Panc1 (cell line): ENCODE measurements at regions not wholly inside any gene's neighbourhood (a gene's known extent, or its start where the extent isn't known, plus 50 kb on each side); places are given as distances from the start of the nearest gene placed in this dataset.
"Not testable (repeated sequence)": the region's sequence is repeated elsewhere in the genome, so short reads cannot be mapped to it uniquely, and the experiment has no call there.

Source experiments
- ATAC-seq: fragments of 200-7000 bp; cut with Tn5 transposase; 2 replicates; pipeline ENCODE4 v1.9.1; 2020; ENCODE audit warnings: mild to moderate bottlenecking, moderate library complexity
- BruUV-seq: library from RNA; stranded (reverse); fragments of 400-500 nt; replicated peaks from 2 replicates; lab custom pipeline; 2021; lab: Mats Ljungman, UMichigan
- CTCF ChIA-PET: fragments of 300-600 bp; sonication (Branson Sonifier 250); formaldehyde crosslinking; loops from one replicate; lab custom pipeline; 2022; ENCODE audit warnings: antibody characterized with exemption; lab: Charles Lee
- POLR2A ChIA-PET: fragments of 300-600 bp; sonication (Branson Sonifier 250); formaldehyde crosslinking; loops from one replicate; lab custom pipeline; 2022; ENCODE audit warnings: antibody characterized with exemption; lab: Charles Lee
- DNase-seq: peaks from one replicate; pipeline ENCODE4 v3.0.0-alpha.2; 2010; ENCODE audit warnings: low read depth, low spot score
- H3K27ac ChIP-seq: 2 replicates; pipeline ENCODE4 v1.5.1; 2011; ENCODE audit warnings: mild to moderate bottlenecking, low read length, inconsistent platforms
- H3K27me3 ChIP-seq: fragments of 200-500 bp; sonication (Bioruptor generic); 2 replicates; pipeline ENCODE4 v1.6.0; 2014; ENCODE audit warnings: low read length, inconsistent platforms; ENCODE audit not compliant: control insufficient read depth, insufficient read depth
- H3K36me3 ChIP-seq: fragments of 200-500 bp; sonication (Bioruptor generic); 2 replicates; pipeline ENCODE4 v1.5.1; 2014; ENCODE audit warnings: inconsistent platforms, mild to moderate bottlenecking, low read length, moderate library complexity; ENCODE audit not compliant: control insufficient read depth, insufficient read depth
- H3K4me1 ChIP-seq: 2 replicates; pipeline ENCODE4 v1.5.1; 2011; ENCODE audit warnings: inconsistent platforms, mild to moderate bottlenecking, low read length, moderate library complexity; ENCODE audit not compliant: control insufficient read depth, insufficient read depth
- H3K4me3 ChIP-seq, 2 experiments: 2 replicates each; pipeline ENCODE4 v1.5.1; 2011 to 2012; ENCODE audit warnings: low read depth in 2 of 2, low read length in 2 of 2, mild to moderate bottlenecking in 2 of 2, inconsistent platforms in 1 of 2, moderate library complexity in 1 of 2
- H3K9me3 ChIP-seq: fragments of 200-500 bp; sonication (Bioruptor generic); 2 replicates; pipeline ENCODE4 v1.5.1; 2014; ENCODE audit warnings: low read depth, mild to moderate bottlenecking, inconsistent platforms, low read length, moderate library complexity; ENCODE audit not compliant: control insufficient read depth, insufficient read depth
- CTCF ChIP-seq: fragments of 450-650 bp; IDR thresholded peaks from 2 replicates; pipeline ENCODE4 v1.5.1; 2017; ENCODE audit warnings: mild to moderate bottlenecking
- POLR2AphosphoS5 ChIP-seq: IDR thresholded peaks from 2 replicates; pipeline ENCODE4 v1.6.1; 2012; ENCODE audit warnings: mild to moderate bottlenecking, low read depth, low read length, moderate library complexity
- SIN3A ChIP-seq: IDR thresholded peaks from 2 replicates; pipeline ENCODE4 v1.6.1; 2012; ENCODE audit warnings: low read depth, mild to moderate bottlenecking, low read length, moderate library complexity, borderline replicate concordance; ENCODE audit not compliant: insufficient read depth
- TCF7L2 ChIP-seq: IDR thresholded peaks from 2 replicates; pipeline ENCODE4 v1.6.1; 2011; ENCODE audit warnings: mild to moderate bottlenecking, low read depth, low read length, inconsistent platforms
- in situ Hi-C: cut with HindIII; loops from 2 replicates; pipeline ENCODE4 v1.10.0; 2016; ENCODE audit warnings: low sequenced_read_pairs, low pct_unique_long_range_greater_than_20kb
- intact Hi-C: fragments of 100-400 bp; cut with micrococcal nuclease; formaldehyde crosslinking; loops from one replicate; pipeline ENCODE4 v1.10.0; 2022; ENCODE audit not compliant: unreplicated experiment
- TF ChIP-seq, protein P1 (sequence below), 2 experiments: IDR thresholded peaks; 2 replicates each; pipeline ENCODE4 v1.6.1; 2011 to 2012; ENCODE audit warnings: low read depth in 2 of 2, control low read depth in 1 of 2, low read length in 1 of 2, mild to moderate bottlenecking in 1 of 2, moderate library complexity in 1 of 2; ENCODE audit not compliant: insufficient read depth in 1 of 2

- CTCF ChIA-PET, result interaction anchor here (0.6 kb wide), 1 partner anchor 485 kb away, joined by 10 read pairs; the partner anchor contains the start of gene SFMBT2
- intact Hi-C loops, result loop anchor here (10.0 kb wide), 1 partner anchor 490 kb away; the partner anchor contains the start of gene SFMBT2
These were observed 345.1 kb upstream of the PRKCQ start for GRCh38 chr10:6925146-6925545.

DNA sequence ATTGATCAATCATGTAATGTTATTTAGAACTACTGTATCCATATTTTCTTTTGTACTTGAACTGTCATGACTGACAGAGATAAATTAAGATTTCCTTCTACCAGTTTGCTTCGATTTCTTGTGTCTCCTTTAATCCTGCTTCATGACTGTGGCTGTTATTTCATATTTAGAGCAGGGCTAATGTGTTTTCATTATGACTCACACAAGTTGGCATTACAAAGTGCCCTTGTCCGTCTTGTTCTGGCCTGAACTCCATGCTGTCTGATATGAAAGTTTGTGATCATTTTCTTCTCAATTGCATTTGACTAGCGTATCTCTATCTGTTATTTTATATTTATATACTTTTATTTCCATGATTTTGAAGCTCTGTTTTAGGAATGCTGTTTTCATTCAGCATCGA, 344.1 kb upstream of the PRKCQ start:
- CTCF ChIA-PET, result no interaction called here
- no peak for ATAC-seq
- intact Hi-C loops, result loop anchor here (10.0 kb wide), 1 partner anchor 491 kb away; the partner anchor contains the start of gene SFMBT2

More at GRCh38 chr10:6925146-6925545, 345.1 kb upstream of the PRKCQ start:
- Histone ChIP-seq H3K27me3 (no peaks in the 10 kb centered on the region), H3K4me1 (no peaks in the 10 kb centered on the region), H3K36me3 (no peaks in the 10 kb centered on the region), H3K9me3 (no peaks in the 10 kb centered on the region), H3K4me3 (no peak overlapping the region), H3K27ac (no peak overlapping the region)
- TF ChIP-seq POLR2AphosphoS5, result no peak
- DNase-seq (no peak), ATAC-seq (no peak)
- BruUV-seq, result no TSS peak
- in situ Hi-C loops, result no loop called here
- POLR2A ChIA-PET, result no interaction called here

GRCh38 chr10:6921026-6921425, 340.9 kb upstream of the PRKCQ start:
- BruUV-seq, H3K27me3 ChIP-seq, H3K36me3 ChIP-seq, H3K4me1 ChIP-seq, POLR2A ChIA-PET, H3K9me3 ChIP-seq, H3K4me3 ChIP-seq, ATAC-seq, in situ Hi-C loops, DNase-seq, H3K27ac ChIP-seq: not testable (repeated sequence)
- intact Hi-C loops, result loop anchor here (10.0 kb wide), 1 partner anchor 494 kb away; the partner anchor contains the start of gene SFMBT2
- CTCF ChIA-PET, result interaction anchor here (0.7 kb wide), 1 partner anchor 31 kb away, joined by 3 read pairs; no protein-coding TSS in a partner anchor

More for the DNA sequence above, 344.1 kb upstream of the PRKCQ start:
- in situ Hi-C loops, result no loop called here
- Histone ChIP-seq H3K9me3 (no peaks in the 10 kb centered on the region), H3K27ac (no peak overlapping the region), H3K4me3 (no peak overlapping the region), H3K27me3 (no peaks in the 10 kb centered on the region), H3K4me1 (no peaks in the 10 kb centered on the region), H3K36me3 (no peaks in the 10 kb centered on the region)
- no TSS peak for BruUV-seq
- no peak for TF ChIP-seq SIN3A
- TF ChIP-seq CTCF, result no peak
- no peak for TF ChIP-seq TCF7L2
- TF ChIP-seq POLR2AphosphoS5, result no peak
- TF ChIP-seq, protein P1, sequence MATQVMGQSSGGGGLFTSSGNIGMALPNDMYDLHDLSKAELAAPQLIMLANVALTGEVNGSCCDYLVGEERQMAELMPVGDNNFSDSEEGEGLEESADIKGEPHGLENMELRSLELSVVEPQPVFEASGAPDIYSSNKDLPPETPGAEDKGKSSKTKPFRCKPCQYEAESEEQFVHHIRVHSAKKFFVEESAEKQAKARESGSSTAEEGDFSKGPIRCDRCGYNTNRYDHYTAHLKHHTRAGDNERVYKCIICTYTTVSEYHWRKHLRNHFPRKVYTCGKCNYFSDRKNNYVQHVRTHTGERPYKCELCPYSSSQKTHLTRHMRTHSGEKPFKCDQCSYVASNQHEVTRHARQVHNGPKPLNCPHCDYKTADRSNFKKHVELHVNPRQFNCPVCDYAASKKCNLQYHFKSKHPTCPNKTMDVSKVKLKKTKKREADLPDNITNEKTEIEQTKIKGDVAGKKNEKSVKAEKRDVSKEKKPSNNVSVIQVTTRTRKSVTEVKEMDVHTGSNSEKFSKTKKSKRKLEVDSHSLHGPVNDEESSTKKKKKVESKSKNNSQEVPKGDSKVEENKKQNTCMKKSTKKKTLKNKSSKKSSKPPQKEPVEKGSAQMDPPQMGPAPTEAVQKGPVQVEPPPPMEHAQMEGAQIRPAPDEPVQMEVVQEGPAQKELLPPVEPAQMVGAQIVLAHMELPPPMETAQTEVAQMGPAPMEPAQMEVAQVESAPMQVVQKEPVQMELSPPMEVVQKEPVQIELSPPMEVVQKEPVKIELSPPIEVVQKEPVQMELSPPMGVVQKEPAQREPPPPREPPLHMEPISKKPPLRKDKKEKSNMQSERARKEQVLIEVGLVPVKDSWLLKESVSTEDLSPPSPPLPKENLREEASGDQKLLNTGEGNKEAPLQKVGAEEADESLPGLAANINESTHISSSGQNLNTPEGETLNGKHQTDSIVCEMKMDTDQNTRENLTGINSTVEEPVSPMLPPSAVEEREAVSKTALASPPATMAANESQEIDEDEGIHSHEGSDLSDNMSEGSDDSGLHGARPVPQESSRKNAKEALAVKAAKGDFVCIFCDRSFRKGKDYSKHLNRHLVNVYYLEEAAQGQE (IDR thresholded peaks at IDR 0.05; ENCODE audit: insufficient read depth in 1 of 2, low read depth in 2 of 2, low read length in 1 of 2), result no peak
- DNase-seq, result no peak
- POLR2A ChIA-PET, result no interaction called here
